G401 (cell line): ENCODE measurements at regions not wholly inside any gene's neighbourhood (a gene's known extent, or its start where the extent isn't known, plus 50 kb on each side); places are given as distances from the start of the nearest gene placed in this dataset.
"Not testable (repeated sequence)": the region's sequence is repeated elsewhere in the genome, so short reads cannot be mapped to it uniquely, and the experiment has no call there.

Experiments
- DNase-seq: peaks from one replicate; pipeline ENCODE4 v3.0.0-alpha.2; 2015; ENCODE audit warnings: low spot score
- in situ Hi-C: cut with HindIII; loops from 2 replicates; pipeline ENCODE4 v1.10.0; 2016; ENCODE audit warnings: low sequenced_read_pairs, mixed read lengths

GRCh38 chr3:110525558-110526064, 546.0 kb upstream of the NECTIN3 start:
- in situ Hi-C loops, DNase-seq: not testable (repeated sequence)

DNA sequence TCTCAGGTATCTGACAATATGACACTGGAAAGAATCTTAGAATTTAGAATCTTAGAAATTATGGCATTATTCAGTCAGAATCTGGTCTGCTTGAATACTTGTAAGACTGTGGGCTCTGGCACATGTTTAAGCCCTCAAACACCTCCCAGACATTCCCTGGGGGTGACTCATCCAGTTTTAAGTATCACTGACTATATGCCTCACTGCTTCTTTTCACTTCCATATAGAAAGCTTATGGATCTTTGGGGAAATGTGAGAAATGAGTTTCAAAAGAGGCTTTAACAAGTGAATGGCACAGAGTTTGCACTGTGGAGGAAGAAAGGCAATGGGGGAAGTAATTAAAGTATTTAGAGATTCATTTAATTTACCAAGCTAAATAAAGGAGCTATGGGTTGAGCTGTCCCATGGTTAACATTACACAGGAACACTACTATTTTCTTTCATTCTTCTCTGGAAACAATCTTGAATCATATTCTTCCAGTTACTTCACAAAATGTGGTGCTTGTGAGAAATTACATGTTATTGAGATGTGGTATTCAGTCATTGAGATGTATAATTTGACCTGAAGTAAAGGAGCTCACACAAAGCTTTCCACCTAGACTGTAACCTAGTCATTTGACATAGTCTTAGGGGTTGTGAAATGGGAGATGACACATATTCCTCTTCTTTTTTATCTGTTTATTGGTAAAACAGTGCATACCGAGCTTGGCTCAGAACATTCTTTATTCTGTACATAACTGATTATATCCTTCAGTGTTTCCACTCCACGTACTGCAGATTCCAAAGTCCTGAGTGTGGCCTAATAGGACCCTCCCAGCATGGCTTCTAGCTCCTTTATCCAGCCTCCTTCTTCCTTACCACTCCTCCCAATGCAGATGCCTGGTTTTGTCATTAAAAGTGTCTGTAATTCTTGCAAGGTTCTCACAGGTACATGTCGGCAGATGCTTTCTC, 544.6 kb upstream of the NECTIN3 start:
- in situ Hi-C loops: no loop called here

GRCh38 chr3:110528305-110529121, 543.1 kb upstream of the NECTIN3 start:
- in situ Hi-C loops: no loop called here
- DNase-seq: no peak

More for the DNA sequence above, 544.6 kb upstream of the NECTIN3 start:
- DNase-seq: no peak

DNA sequence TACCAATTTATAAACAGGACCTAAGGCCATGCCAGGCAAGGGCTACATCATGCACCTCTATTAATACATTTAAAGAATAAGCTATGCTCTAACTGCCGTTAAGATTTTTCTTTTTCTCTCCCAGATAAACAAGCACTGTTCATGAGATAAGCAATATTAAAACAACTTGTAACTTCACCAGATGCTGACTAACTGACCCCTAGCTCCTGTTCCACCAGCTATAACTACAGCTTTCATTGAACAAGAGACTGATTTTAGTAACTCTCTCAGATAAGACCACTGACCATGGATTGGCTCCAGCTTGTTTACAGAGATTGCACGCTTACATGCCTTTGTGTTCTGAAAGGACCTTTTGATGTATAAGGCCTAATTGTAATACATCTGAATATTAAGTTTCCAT, 540.7 kb upstream of the NECTIN3 start:
- in situ Hi-C loops: no loop called here
- DNase-seq: no peak

- in situ Hi-C loops: no loop called here
- DNase-seq: no peak
Measured at GRCh38 chr3:110533089-110533488, 538.5 kb upstream of the NECTIN3 start.

DNA sequence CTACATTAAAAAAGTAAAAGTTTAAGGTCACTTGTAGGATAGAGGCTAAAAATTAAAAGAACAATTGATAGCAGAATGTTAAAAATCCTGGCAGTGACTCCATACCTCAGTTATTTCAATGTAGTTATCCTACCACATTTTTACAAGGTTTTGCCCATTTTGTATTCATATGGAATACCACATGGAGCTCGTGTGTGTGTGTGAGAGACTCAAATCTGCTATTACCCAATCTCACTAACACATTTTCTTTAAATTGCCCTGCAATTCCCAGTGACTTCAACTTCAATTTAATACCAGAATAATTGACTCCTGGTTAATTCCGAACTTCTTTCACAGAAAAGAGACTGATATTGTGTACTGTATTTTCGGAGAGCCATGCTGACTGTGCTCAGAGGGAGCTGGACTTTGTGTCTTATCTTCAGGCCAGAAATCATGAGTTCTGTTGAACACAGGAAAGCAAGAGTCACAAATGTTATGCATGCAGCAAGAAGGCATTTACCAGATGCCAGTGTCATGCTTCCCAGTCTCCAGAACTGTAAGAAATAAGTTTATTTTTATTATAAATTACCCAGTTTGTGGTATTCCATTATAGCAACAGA, 529.0 kb upstream of the NECTIN3 start:
- in situ Hi-C loops: no loop called here
- DNase-seq: no peak

DNA sequence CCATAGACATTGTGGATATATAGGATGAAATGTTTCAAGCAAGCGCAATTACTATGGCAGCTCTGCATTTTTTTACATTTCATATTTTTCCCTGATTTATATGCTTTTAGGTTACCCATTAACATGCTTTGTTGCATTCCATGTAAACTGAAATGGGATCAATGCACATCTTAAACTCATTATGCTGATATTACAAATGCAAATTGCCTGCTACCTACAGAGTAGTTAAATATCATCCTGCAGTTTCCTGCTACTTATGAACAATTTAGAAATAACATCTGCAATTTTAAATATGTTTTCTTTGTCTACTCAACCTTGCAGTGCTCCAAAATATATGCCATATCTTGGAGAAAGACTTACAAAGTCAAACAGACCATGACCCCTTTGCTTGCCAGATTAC, 526.9 kb upstream of the NECTIN3 start:
- no peak for DNase-seq
- in situ Hi-C loops: no loop called here

DNA sequence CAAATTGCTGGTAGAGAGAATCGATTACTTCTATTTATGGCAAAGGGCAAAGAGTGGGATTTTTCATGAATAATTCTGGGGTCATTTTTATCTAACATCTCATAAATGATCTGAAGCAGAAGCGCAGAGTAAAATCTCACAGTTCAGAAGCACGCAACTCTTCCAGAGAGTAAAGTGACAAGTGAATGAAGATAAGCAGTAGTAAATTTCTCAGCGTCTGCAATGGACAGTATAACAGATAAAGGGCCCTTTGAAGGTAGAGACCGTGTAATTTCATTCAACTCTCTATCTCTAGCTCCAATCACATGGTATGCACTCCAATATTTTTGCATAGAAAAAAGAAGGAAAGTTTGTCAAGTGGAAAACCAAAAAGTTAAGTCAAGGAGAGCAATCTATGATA, 521.1 kb upstream of the NECTIN3 start:
- in situ Hi-C loops: no loop called here
- no peak for DNase-seq

- in situ Hi-C loops: no loop called here
- no peak for DNase-seq
Measured at GRCh38 chr3:110562621-110563020, 509.0 kb upstream of the NECTIN3 start.

- DNase-seq: no peak
- in situ Hi-C loops: no loop called here
Measured at GRCh38 chr3:110564674-110565073, 506.9 kb upstream of the NECTIN3 start.

GRCh38 chr3:110567029-110567428, 504.6 kb upstream of the NECTIN3 start:
- in situ Hi-C loops: no loop called here
- no peak for DNase-seq

DNA sequence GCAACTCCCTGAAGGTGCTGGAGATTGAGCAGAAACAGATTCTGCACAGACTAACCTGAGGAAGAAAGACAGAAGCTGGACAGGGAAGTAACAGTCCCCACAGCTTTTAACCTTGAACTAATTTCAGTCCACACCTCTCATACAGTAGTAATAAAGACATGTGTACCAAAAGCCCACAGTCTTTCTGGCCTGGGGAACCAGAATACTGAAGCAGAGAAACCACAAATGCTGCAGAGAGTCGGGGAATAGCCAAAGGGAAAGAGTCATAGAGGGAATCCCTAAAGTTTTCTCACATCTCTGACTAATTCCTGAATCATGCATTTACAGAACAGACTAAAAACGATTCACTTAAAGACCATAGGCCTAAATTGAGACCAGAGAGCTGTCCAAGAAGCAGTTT, 503.4 kb upstream of the NECTIN3 start:
- in situ Hi-C loops: no loop called here
- no peak for DNase-seq

DNA sequence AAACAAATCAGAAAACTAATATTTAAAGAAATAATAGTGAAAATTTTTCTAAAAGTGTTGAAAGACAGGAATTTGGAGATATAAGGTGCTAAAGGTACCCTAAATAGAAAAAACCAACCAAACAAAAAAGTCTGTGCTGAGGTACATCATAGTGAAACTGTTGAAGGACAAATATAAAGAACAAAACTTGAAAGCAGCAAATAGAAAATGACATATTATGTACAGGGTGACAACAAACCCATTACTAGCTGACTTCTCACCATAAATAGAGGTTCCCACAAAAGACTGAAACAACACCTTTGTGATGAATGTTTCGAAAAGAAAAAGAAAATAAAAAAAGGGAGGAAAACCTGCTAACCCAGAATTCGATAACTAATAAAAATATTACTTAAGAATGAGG, 502.5 kb upstream of the NECTIN3 start:
- in situ Hi-C loops: no loop called here

DNA sequence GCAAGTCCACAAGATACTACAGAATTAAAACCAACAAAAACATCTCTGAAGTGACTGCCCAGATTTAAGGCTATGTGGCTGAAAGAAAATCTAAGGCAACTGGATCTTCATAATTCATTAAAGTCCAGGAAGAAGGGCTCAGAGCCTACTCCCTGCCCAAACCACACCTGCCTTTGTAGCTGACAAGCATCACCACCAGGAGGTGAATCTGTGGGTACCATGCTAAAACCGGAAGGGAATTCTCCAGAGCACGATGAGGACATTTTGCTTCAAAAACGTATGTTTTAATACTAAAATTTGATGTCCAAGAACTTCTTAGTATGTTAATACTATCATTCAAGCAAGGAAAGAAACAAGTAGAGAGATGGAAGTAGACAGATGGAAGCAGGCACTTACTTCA, 495.9 kb upstream of the NECTIN3 start:
- DNase-seq: no peak
- in situ Hi-C loops: no loop called here

More for the DNA sequence above, 502.5 kb upstream of the NECTIN3 start:
- no peak for DNase-seq

DNA sequence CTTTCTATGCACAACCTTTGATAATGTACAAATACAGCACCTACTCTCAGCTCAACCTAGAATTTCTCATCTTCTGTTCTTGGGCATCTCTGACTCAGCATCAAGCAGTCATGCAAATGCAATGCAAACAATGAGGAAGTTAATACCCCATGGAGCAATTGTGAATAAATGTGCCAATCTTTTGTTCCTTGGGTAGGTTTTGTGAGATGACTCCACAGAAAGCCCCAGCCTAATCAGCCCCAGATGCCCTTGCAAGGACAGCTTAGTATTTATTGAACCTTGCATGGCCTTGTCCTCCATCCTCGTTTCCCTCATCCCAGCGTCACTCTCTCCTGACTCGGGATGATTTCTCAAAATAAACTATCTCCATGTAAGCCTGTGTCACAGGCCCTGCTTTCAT, 494.7 kb upstream of the NECTIN3 start:
- DNase-seq: no peak
- in situ Hi-C loops: no loop called here

DNA sequence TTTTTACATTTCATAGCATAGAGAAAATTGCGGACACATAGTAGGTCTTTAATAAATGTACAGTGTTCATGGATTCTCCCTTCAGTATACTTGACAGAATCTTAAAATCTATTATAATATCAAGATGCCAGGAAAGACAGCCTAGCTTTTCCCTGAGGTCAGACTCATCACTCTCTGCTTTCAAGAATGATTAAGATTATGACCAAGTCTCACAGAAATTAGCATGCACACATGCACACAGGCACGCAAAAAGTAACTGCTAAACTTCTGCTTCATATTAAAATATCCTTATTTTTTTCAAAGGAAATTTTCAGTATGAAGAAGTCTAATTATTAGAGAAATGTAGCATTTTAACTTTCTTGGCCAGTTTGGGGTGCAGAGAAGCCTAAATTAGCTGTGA, 493.8 kb upstream of the NECTIN3 start:
- in situ Hi-C loops: no loop called here
- no peak for DNase-seq

DNA sequence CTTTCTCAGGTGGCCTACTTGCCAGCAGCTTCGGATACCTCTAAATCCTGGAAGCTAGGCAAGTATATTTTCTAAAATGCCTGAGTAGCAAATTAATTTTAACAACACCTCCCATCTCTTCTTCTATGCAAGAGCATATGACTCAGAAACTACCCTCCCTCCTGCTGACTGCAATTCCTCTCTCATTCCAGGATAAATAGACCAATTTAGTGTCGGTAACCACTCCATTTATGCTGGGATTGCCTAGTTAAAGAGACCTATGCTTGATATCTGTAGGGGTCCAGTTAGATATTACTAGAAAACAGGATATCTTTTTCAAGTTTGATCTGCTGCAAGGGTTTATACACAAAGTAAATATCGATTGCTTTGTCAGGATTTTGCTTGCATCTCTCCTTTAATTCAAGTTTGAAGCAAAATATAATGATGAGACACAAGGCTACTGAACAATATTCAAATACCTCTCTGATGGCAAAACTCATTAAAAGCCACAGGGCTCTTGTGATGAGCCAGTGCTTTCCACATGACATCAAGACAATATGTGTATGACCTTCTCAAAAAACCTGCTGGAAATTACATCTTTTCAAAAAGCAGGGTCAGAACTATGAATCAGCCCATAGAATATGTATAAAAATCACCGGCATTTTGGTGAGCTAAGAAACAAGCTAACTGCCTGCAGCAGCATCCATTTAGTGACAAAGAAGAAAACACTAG, 491.6 kb upstream of the NECTIN3 start:
- DNase-seq: no peak
- in situ Hi-C loops: no loop called here

DNA sequence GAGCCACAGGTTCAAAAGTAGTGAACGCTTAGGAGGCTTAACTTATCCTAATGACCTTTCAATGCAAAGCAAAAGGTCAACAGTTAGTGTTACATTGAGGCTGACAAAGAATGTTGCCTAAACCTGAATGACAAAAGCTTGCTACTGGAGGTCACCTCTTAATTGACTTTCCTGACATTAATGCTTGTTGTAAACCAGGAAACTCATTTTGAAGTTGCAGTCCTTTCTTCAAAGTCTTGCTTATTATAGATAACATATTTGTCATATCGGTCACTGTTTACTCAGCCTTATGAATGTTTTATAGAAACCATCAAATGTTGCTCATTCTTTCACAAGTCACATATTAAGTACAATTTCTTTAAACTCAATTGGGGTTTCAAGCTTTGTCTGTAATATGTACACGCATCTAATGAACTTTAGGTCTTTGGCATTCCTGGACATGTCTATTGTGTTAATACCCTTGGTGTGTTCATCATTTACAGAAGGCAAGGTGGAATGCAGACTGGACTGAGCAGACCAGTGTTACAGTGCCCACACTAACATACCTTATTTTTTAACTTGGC, 488.2 kb upstream of the NECTIN3 start:
- no peak for DNase-seq
- in situ Hi-C loops: no loop called here

- no peak for DNase-seq
- in situ Hi-C loops: no loop called here
Measured at GRCh38 chr3:110588906-110589305, 482.7 kb upstream of the NECTIN3 start.
